ENCODE measurements at regions not wholly inside any gene's neighbourhood (a gene's known extent, or its start where the extent isn't known, plus 50 kb on each side); places are given as distances from the start of the nearest gene placed in this dataset.
"Not testable (repeated sequence)": the region's sequence is repeated elsewhere in the genome, so short reads cannot be mapped to it uniquely, and the experiment has no call there.

DNA sequence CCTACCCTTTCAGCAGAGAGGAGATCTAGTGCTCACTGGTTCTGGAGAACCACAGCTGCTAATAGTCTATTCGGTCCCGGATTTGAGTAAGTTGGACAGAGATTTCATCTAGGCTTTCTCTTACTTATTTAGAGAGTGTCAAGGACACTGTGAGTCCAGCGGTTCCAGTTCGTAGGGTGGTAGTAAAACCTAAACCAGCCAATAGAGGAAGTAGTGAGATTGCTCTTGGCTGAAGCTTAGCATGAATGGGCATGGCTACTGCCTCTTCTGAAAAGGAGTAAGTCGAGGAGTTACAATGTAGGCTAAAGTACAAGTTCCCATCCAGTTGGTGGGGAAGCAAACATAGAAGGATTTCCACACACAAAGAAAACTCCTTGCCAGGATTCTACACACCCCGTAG is 109.6 kb upstream of the MOCS2 start:
- DNase-seq (ENCODE audit: low spot score): no peak

DNA sequence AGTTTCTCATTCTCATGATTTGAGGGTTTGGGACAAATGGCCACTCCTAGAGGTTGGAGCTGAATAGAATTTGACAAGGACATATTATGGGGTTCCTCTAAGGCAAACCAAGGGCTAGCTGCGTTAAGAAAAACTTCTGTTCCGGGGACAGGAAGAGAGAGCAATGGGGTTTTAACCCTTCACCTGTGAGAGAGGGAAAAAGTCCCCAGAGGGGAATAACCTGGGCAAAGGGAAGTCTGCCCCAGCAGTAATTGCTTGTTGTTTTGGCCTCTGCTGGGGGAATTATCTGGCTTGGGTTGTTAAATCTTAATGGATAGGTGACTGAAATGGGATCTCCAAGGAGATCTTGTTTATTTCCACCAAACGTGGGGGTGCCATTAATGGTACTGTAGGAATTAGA is 110.1 kb upstream of the MOCS2 start:
- DNase-seq (ENCODE audit: low spot score): no peak

DNA sequence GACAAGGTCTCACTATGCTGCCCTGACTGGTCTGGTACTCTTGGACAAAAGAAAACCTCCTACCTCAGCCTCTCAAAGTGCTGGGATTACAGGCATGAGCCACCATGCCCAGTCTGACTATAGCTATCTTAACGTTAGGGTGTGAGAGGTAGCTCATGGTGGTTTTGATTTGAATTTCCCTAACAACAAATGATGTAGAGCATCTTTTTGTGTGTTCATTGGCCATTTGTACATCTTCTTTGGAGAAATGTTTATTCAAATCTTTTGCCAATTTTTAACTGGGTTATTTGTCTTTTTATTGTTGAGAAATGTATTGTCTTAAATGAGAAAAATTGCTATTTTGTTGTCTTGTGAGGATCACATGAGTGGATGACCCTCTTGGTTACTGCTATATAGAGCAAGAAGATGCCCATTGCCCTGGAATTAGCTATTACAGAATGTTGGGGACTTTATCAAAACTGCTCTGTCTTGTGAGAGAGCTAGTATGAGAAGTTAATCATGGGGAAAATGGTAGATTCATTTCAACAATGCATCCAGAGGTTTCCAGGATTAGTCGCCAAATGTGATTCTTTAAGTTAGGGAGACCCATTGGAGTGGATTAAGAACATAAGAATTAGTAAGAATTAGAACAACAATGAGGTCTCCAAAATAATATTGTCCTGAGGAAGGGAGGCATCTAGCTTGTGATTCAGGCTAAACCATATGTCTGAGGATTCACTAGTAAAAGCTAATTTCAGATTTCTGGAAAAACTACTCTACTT is 124.3 kb upstream of the MOCS2 start:
- DNase-seq (ENCODE audit: low spot score): no peak

DNA sequence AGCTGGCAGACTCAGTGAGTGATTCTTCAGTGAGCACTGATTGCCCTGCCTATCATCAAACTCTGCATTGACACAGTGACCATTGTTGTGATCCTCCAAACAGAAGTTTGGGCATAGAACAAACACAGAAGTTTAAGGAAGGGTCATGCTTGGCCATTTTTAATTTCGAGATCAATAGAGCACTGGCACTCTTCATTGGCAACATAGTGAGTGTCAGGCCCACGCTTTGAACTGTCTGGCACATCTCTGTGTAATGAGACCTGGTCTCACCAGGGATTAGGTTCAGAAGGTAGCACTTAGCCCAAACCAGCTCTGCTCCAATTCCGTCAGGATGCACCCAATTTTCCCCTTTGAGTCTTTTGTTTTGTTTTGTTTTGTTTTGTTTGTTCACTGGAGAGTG is 127.1 kb upstream of the MOCS2 start:
- DNase-seq (ENCODE audit: low spot score): no peak

DNA sequence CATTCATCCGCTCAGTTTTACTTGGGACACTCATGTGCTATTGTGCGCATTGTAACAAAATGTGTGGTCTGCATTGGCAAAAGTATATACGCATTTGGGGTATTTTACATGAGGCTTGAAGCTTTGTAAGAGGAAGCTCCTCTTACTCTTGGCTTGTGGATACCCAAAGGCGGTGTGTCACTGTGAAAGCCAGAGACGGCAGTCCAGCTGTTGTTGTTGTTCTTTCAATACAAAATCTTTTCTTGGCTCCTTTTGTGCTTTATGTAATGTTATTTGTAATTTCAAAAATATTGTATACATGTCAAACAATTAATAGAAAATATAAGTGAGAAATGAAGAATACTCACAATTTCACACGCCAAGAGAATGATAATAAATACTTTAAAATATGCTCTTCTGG is 128.3 kb upstream of the MOCS2 start:
- no peak for DNase-seq (ENCODE audit: low spot score)

GRCh38 chr5:53239301-53239990 is 129.9 kb upstream of the MOCS2 start:
- DNase-seq (ENCODE audit: low spot score): no peak

DNA sequence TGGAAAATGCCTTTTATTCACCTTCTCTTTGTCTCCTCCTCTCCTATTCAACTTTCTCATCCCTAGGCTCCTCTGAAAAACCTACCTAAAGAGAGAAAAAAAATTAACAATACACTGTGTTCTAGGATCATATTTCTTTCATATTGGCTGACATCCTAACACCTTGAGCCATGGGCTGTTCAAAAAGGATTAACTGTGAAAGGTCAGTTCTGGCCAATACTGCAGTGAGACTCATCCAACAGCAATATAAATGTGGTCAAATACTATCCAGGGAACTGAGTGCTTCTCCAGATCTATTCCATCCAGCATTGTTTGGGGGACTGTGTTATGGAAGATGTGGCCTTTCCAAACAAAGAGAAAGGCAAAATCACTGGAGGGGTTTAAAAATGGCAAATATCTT is 131.1 kb upstream of the MOCS2 start:
- DNase-seq (ENCODE audit: low spot score): no peak

GRCh38 chr5:53241572-53241971 is 132.0 kb upstream of the MOCS2 start:
- DNase-seq (ENCODE audit: low spot score): no peak

GRCh38 chr5:53243403-53243802 is 133.8 kb upstream of the MOCS2 start:
- no peak for DNase-seq (ENCODE audit: low spot score)

GRCh38 chr5:53246042-53246836 is 136.7 kb upstream of the MOCS2 start:
- DNase-seq (ENCODE audit: low spot score): no peak

GRCh38 chr5:53249529-53250200 is 140.1 kb upstream of the MOCS2 start:
- DNase-seq (ENCODE audit: low spot score): no peak

DNA sequence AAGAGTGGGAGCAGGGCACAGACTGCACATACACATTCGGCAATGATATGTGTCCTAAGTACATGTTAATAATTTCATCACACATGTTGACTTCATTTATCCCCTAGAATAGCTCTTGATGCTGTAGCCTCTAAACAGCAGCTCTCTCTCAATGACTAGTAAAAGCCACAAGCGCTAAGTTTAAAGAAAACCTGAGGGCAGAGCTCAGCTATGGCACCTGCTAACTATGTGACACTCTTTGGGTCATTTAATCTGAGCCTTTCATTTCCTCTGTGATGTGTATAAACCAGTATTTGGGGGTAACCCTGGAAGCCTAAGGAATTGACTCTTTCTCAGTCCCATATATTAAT is 140.6 kb upstream of the MOCS2 start:
- no peak for DNase-seq (ENCODE audit: low spot score)

- DNase-seq (ENCODE audit: low spot score): no peak
Measured at GRCh38 chr5:53253421-53253871, 143.9 kb upstream of the MOCS2 start.

- no peak for DNase-seq (ENCODE audit: low spot score)
Measured at GRCh38 chr5:53256746-53257145, 147.2 kb upstream of the MOCS2 start.

DNA sequence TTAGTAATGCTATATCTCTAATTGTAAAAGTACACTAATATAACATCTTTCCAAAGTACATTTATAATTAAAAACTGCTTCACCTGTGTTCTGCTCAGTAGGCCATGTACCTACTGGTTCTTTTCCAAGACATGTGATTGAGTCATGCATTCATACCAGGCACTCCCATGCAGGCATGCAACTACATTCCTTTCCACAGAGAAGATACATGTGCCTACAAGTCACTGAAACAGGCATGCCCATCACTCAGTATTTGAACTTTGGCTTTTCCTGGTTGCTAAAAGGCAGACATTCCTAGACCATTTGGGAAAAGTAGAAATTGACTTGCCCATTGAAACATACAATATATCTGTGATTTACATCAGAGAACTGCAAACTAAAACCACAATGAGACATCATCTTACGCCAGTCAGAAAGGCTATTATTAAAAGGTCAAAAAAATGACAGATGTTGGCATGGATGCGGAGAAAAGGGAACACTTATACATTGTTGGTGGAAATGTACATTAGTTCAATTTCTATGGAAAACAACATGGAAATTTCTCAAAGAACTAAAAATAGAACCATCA is 148.3 kb upstream of the MOCS2 start:
- no peak for DNase-seq (ENCODE audit: low spot score)

GRCh38 chr5:53259176-53259575 is 149.6 kb upstream of the MOCS2 start:
- no peak for DNase-seq (ENCODE audit: low spot score)

- DNase-seq (ENCODE audit: low spot score): no peak
Measured at GRCh38 chr5:53260446-53260845, 150.9 kb upstream of the MOCS2 start.

DNA sequence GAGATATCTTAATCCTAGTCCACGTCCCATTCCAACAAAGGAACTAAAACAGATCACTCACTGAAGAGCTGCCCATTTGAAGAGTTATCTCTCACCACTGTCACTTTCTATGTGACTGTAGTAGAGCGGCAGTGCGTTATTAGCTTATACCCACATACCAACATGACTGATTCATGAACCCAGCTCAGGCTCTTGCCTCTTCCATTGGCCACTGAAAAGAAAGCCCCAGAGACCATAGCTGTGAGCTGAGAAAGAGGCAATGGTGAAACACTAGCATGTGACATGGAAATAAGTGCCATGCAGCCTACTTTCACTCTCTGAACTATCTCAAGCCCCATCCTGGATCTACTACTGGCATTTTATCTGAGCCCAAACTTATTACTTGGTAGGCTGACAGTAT is 151.7 kb upstream of the MOCS2 start:
- DNase-seq (ENCODE audit: low spot score): no peak

DNA sequence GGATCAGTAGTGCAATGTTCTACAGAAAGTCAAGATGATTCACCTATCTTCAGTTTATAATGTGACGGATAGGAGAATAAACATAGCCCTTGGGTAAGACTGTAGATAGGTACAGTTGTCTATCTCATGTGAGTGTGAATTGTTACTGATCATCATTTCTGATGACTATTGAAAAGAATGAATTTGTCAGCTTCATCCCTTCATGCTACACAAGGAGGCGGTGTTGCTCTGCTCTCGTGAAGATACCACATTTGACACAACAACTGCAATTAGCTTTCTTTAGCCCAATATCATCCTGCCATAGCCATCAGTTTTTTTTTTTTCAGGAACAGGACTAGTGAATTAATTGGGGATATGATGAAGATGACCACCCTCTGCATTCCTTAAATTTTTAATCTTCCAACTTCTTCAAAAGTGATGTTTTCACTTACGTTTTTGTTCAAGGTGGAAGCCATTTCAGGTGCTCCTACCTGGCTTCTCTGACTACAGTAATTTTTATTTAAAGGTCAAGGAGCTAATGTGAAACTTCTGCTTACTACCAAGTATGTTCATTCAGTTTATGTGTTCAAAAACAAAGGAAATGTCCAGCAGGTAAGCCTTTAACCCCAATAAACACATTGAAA is 152.9 kb upstream of the MOCS2 start:
- DNase-seq (ENCODE audit: low spot score): peak; percentile 24

GRCh38 chr5:53263151-53263550 is 153.6 kb upstream of the MOCS2 start:
- no peak for DNase-seq (ENCODE audit: low spot score)

DNA sequence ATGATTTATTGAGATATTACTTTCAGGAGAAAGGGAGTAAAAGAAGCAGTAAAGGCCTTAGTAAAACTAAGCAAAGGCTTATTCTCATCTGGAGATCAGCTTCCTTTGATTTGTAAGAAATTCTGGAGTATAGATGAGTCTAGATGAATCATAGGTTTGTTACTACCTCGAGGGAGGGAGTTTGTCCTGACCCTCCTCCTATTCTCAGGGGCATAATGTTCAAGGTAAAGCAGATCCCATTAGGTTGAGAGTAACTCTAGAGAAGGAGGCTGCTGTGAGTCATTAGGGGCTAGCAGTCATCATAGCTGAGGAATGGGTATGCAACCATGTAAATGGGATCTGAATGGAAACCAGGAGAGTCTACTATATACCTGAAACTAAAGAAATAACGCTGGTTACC is 155.5 kb upstream of the MOCS2 start:
- DNase-seq (ENCODE audit: low spot score): no peak

DNA sequence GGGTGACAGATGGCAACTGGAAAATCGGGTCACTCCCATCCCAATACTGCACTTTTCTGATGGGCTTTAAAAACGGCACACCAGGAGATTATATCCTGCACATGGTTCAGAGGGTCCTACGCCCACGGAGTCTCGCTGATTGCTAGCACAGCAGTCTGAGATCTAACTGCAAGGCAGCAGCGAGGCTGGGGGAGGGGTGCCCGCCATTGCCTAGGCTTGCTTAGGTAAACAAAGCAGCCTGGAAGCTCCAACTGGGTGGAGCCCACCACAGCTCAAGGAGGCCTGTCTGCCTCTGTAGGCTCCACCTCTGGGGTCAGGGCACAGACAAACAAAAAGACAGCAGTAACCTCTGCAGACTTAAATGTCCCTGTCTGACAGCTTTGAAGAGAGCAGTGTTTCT is 158.7 kb upstream of the MOCS2 start:
- DNase-seq (ENCODE audit: low spot score): not testable (repeated sequence)

Measured in COLO829 (cell line).